Natural killer cell (primary cell): ENCODE measurements at regions not wholly inside any gene's neighbourhood (a gene's known extent, or its start where the extent isn't known, plus 50 kb on each side); places are given as distances from the start of the nearest gene placed in this dataset.

Experiments
- ATAC-seq, 3 donors: fragments of 150-1000 bp in 2 of 3; fragments of 200-7000 bp in 1 of 3; cut with Tn5 transposase; 1 replicate in 1 of 3; 2 replicates in 2 of 3; pipeline ENCODE4 v1.10.0; 2021; ENCODE audit warnings: mild to moderate bottlenecking in 2 of 3, moderate library complexity in 2 of 3
- DNase-seq, 2 donors: peaks; one replicate each; pipeline versions ENCODE4 v3.0.0 to v3.0.0-alpha.2; 2013 to 2021; ENCODE audit warnings: mixed read lengths in 1 of 2
- H3K27ac ChIP-seq: one replicate; pipeline ENCODE4 v1.5.1; 2013; ENCODE audit warnings: mild to moderate bottlenecking, low read length
- H3K27me3 ChIP-seq: one replicate; pipeline ENCODE4 v1.6.1; 2013; ENCODE audit warnings: low read length; ENCODE audit not compliant: control insufficient read depth, insufficient read depth
- H3K36me3 ChIP-seq: one replicate; pipeline ENCODE4 v1.6.1; 2013; ENCODE audit warnings: low read length; ENCODE audit not compliant: control insufficient read depth, insufficient read depth
- H3K4me1 ChIP-seq: one replicate; pipeline ENCODE4 v1.6.1; 2013; ENCODE audit warnings: low read length; ENCODE audit not compliant: control insufficient read depth, insufficient read depth
- H3K4me3 ChIP-seq: one replicate; pipeline ENCODE4 v1.5.1; 2013; ENCODE audit warnings: low read length
- H3K9me3 ChIP-seq: one replicate; pipeline ENCODE4 v1.6.1; 2013; ENCODE audit warnings: low read length; ENCODE audit not compliant: control insufficient read depth, insufficient read depth
- H3K27ac Mint-ChIP-seq, 2 donors: one replicate each; pipeline ENCODE4 v1.8.0; 2022; ENCODE audit warnings: mild to moderate bottlenecking in 2 of 2, mixed read lengths in 2 of 2, moderate library complexity in 1 of 2
- H3K27me3 Mint-ChIP-seq, 2 donors: one replicate each; pipeline ENCODE4 v1.8.0; 2022; ENCODE audit warnings: low read depth in 2 of 2, mixed read lengths in 2 of 2
- H3K36me3 Mint-ChIP-seq: one replicate; pipeline ENCODE4 v1.8.0; 2022; ENCODE audit warnings: mixed read lengths
- H3K4me1 Mint-ChIP-seq, 2 donors: one replicate each; pipeline ENCODE4 v1.8.0; 2022; ENCODE audit warnings: mixed read lengths in 2 of 2
- H3K4me3 Mint-ChIP-seq: one replicate; pipeline ENCODE4 v1.8.0; 2022; ENCODE audit warnings: mild to moderate bottlenecking, moderate library complexity, mixed read lengths
- H3K9me3 Mint-ChIP-seq, 2 donors: one replicate each; pipeline ENCODE4 v1.8.0; 2022; ENCODE audit warnings: mixed read lengths in 2 of 2
- CTCF ChIP-seq: fragments of 200-600 bp; IDR thresholded peaks from one replicate; pipeline ENCODE4 v1.8.0; 2022; ENCODE audit warnings: antibody characterized with exemption
- WGBS: methylation state at CpG from one replicate; pipeline ENCODE4 v1.1.7; 2013; ENCODE audit warnings: missing lambda C conversion rate; ENCODE audit not compliant: insufficient coverage; 5-methylcytosine and 5-hydroxymethylcytosine counted together
- intact Hi-C: fragments of 100-400 bp; cut with micrococcal nuclease; formaldehyde crosslinking; loops from one replicate; pipeline ENCODE4 v1.14.2; 2022

GRCh38 chr3:87073496-87074145 lies 82.7 kb upstream of the VGLL3 start:
- DNase-seq (no peak), ATAC-seq (no peak)
- no peaks in the 10 kb centered on the region for H3K9me3 ChIP-seq
- Mint-ChIP-seq H3K4me3 (no peak overlapping the region), H3K27ac (no peak overlapping the region), H3K4me1 (no peaks in the 10 kb centered on the region), H3K27me3 (no peaks in the 10 kb centered on the region), H3K36me3 (no peaks in the 10 kb centered on the region), H3K9me3 (no peaks in the 10 kb centered on the region)
- H3K4me1 ChIP-seq, result no peaks in the 10 kb centered on the region
- H3K4me3 ChIP-seq, result no peak overlapping the region
- H3K27ac ChIP-seq, result no peak overlapping the region
- H3K36me3 ChIP-seq, result no peaks in the 10 kb centered on the region
- no peak for TF ChIP-seq CTCF
- intact Hi-C loops, result no loop called here
- 79% methylated on average over 4 of the region's 7 CpGs for WGBS
- no peaks in the 10 kb centered on the region for H3K27me3 ChIP-seq

- Histone ChIP-seq H3K27me3 (no peaks in the 10 kb centered on the region), H3K4me1 (no peaks in the 10 kb centered on the region), H3K4me3 (no peak overlapping the region), H3K9me3 (no peaks in the 10 kb centered on the region), H3K27ac (no peak overlapping the region), H3K36me3 (no peaks in the 10 kb centered on the region)
- no peak for TF ChIP-seq CTCF
- no peak for ATAC-seq
- Mint-ChIP-seq H3K4me1 (no peaks in the 10 kb centered on the region), H3K27ac (no peak overlapping the region), H3K9me3 (no peaks in the 10 kb centered on the region), H3K36me3 (no peaks in the 10 kb centered on the region), H3K4me3 (no peak overlapping the region), H3K27me3 (no peaks in the 10 kb centered on the region)
- no peak for DNase-seq
- intact Hi-C loops, result no loop called here
Observed at GRCh38 chr3:87072446-87072845, 81.5 kb upstream of the VGLL3 start.

DNA sequence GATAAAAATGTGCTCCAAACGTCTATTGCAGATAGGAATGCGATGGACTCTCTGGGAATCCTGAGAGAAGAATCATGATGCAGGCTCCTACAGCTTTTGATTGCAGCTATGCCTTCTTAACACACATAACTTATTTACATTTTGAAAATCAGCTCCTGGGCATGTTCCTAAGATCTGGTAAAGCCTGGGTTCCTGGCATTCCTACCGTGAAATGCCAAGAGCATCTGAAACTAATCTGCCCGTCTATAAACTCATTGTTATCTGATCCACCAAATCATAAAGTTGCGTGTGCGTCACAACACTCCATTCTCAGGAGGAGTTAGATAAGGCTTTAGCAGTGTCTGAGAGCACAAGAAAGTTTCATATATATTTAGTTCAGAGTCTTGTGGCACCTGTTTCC lies 79.0 kb upstream of the VGLL3 start:
- Histone ChIP-seq H3K4me3 (no peak overlapping the region), H3K4me1 (no peaks in the 10 kb centered on the region), H3K27me3 (no peaks in the 10 kb centered on the region), H3K27ac (no peak overlapping the region), H3K9me3 (no peaks in the 10 kb centered on the region), H3K36me3 (no peaks in the 10 kb centered on the region)
- 95% methylated on average over 5 of the region's 6 CpGs for WGBS
- Mint-ChIP-seq H3K36me3 (no peaks in the 10 kb centered on the region), H3K9me3 (no peaks in the 10 kb centered on the region), H3K27me3 (no peaks in the 10 kb centered on the region), H3K4me3 (no peak overlapping the region), H3K27ac (no peak overlapping the region), H3K4me1 (no peaks in the 10 kb centered on the region)
- TF ChIP-seq CTCF, result no peak
- no peak for DNase-seq
- intact Hi-C loops, result no loop called here
- ATAC-seq, result no peak

- no peaks in the 10 kb centered on the region for H3K36me3 ChIP-seq
- no peaks in the 10 kb centered on the region for H3K9me3 ChIP-seq
- Mint-ChIP-seq H3K4me3 (no peak overlapping the region), H3K9me3 (no peaks in the 10 kb centered on the region), H3K27ac (no peak overlapping the region), H3K4me1 (no peaks in the 10 kb centered on the region), H3K27me3 (no peaks in the 10 kb centered on the region), H3K36me3 (no peaks in the 10 kb centered on the region)
- no peak overlapping the region for H3K27ac ChIP-seq
- intact Hi-C loops, result no loop called here
- no peaks in the 10 kb centered on the region for H3K4me1 ChIP-seq
- no peak overlapping the region for H3K4me3 ChIP-seq
- WGBS, result 75% methylated on average over 5 of the region's 5 CpGs
- no peak for ATAC-seq
- H3K27me3 ChIP-seq, result no peaks in the 10 kb centered on the region
- no peak for DNase-seq
- no peak for TF ChIP-seq CTCF
Observed at GRCh38 chr3:87069021-87069420, 78.1 kb upstream of the VGLL3 start.
